DND-41 (cell line): ENCODE measurements at regions not wholly inside any gene's neighbourhood (a gene's known extent, or its start where the extent isn't known, plus 50 kb on each side); places are given as distances from the start of the nearest gene placed in this dataset.

ENCODE experiments used
- EZH2 ChIP-seq: IDR thresholded peaks from 3 replicates; pipeline ENCODE4 v1.6.1; 2012; ENCODE audit warnings: borderline replicate concordance, low read depth, mild to moderate bottlenecking, moderate library complexity, low read length, inconsistent platforms; ENCODE audit not compliant: severe bottlenecking
- TF ChIP-seq, protein P1 (sequence below): IDR thresholded peaks from 2 replicates; pipeline ENCODE4 v1.5.1; 2012; ENCODE audit warnings: borderline replicate concordance, low read length, moderate library complexity, mild to moderate bottlenecking; ENCODE audit not compliant: poor library complexity, severe bottlenecking; ENCODE audit errors: extremely low read depth

DNA sequence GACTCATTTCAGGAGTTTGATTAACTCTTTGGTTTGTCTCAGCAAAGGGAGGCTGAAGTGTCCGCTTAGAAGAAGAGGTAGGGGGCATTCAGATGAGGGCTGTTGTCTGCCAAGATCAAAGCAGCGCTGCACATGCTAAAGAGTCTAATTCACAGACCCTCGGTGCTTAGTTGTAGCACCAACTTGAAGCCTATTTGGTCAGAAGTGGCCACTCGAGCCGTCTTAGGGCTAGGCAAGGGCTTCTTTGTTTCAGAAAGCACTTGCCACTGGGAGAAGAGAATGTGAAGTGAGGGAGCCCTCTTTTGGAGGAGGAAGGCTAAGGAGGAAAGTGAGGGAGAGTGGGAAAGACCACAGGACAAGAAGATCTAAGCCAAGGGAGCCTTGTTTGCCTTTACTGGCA is 313.4 kb upstream of the TMTC4 start:
- no peak for TF ChIP-seq EZH2
- TF ChIP-seq, protein P1, sequence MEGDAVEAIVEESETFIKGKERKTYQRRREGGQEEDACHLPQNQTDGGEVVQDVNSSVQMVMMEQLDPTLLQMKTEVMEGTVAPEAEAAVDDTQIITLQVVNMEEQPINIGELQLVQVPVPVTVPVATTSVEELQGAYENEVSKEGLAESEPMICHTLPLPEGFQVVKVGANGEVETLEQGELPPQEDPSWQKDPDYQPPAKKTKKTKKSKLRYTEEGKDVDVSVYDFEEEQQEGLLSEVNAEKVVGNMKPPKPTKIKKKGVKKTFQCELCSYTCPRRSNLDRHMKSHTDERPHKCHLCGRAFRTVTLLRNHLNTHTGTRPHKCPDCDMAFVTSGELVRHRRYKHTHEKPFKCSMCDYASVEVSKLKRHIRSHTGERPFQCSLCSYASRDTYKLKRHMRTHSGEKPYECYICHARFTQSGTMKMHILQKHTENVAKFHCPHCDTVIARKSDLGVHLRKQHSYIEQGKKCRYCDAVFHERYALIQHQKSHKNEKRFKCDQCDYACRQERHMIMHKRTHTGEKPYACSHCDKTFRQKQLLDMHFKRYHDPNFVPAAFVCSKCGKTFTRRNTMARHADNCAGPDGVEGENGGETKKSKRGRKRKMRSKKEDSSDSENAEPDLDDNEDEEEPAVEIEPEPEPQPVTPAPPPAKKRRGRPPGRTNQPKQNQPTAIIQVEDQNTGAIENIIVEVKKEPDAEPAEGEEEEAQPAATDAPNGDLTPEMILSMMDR, result no peak
